IMR-90 (cell line): ENCODE measurements at regions not wholly inside any gene's neighbourhood (a gene's known extent, or its start where the extent isn't known, plus 50 kb on each side); places are given as distances from the start of the nearest gene placed in this dataset.

Experiments
- ATAC-seq: fragments of 200-7000 bp; cut with Tn5 transposase; 2 replicates; pipeline ENCODE4 v1.9.1; 2020; ENCODE audit warnings: low read depth, mild to moderate bottlenecking, moderate library complexity
- BruUV-seq: library from RNA; stranded (reverse); fragments of 400-500 nt; replicated peaks from 2 replicates; lab custom pipeline; 2021; lab: Mats Ljungman, UMichigan
- CTCF ChIA-PET: fragments of 300-600 bp; formaldehyde crosslinking; extraction: SDS; loops from one replicate; lab custom pipeline; 2021; ENCODE audit warnings: antibody characterized with exemption; lab: Yijun Ruan, JAX
- POLR2A ChIA-PET: fragments of 300-600 bp; sonication (Branson Sonifier 250); formaldehyde crosslinking; loops from one replicate; lab custom pipeline; 2022; ENCODE audit warnings: antibody characterized with exemption; ENCODE audit not compliant: unreplicated experiment; lab: Charles Lee
- DNase-seq: peaks from one replicate; pipeline ENCODE4 v3.0.0; 2013
- H2AFZ ChIP-seq: replicated peaks from 2 replicates; pipeline ENCODE3; 2013; ENCODE audit warnings: low read length, mild to moderate bottlenecking; ENCODE audit not compliant: poor library complexity
- H2AK5ac ChIP-seq: 2 replicates; pipeline ENCODE4 v1.6.1; 2013; ENCODE audit warnings: low read depth, low read length, inconsistent platforms
- H2AK9ac ChIP-seq: replicated peaks from 2 replicates; pipeline ENCODE3; 2013; ENCODE audit warnings: mild to moderate bottlenecking, low read depth, low read length, moderate library complexity; ENCODE audit not compliant: poor library complexity
- H2BK120ac ChIP-seq: 2 replicates; pipeline ENCODE4 v1.6.1; 2013; ENCODE audit warnings: low read depth, low read length, inconsistent platforms
- H2BK15ac ChIP-seq: 3 replicates; pipeline ENCODE4 v1.6.1; 2013; ENCODE audit warnings: low read depth, low read length, inconsistent platforms
- H2BK20ac ChIP-seq: 2 replicates; pipeline ENCODE4 v1.6.1; 2013; ENCODE audit warnings: low read depth, mild to moderate bottlenecking, inconsistent platforms, low read length, moderate library complexity
- H2BK5ac ChIP-seq: 2 replicates; pipeline ENCODE4 v1.6.1; 2013; ENCODE audit warnings: mild to moderate bottlenecking, low read depth, low read length, inconsistent platforms; ENCODE audit not compliant: poor library complexity, severe bottlenecking
- H3K14ac ChIP-seq: replicated peaks from 2 replicates; pipeline ENCODE4 v1.6.1; 2013; ENCODE audit warnings: low read depth, low read length, inconsistent platforms
- H3K18ac ChIP-seq: 2 replicates; pipeline ENCODE4 v1.6.1; 2013; ENCODE audit warnings: low read depth, low read length, control low read depth
- H3K23ac ChIP-seq: 2 replicates; pipeline ENCODE4 v1.6.1; 2013; ENCODE audit warnings: low read depth, low read length, inconsistent platforms
- H3K27ac ChIP-seq: 2 replicates; pipeline ENCODE4 v1.5.1; 2013; ENCODE audit warnings: mild to moderate bottlenecking, control low read depth, low read length; ENCODE audit not compliant: insufficient read depth
- H3K27me3 ChIP-seq: 2 replicates; pipeline ENCODE4 v1.6.1; 2013; ENCODE audit warnings: low read length; ENCODE audit not compliant: control insufficient read depth, insufficient read depth
- H3K36me3 ChIP-seq: 2 replicates; pipeline ENCODE4 v1.6.1; 2013; ENCODE audit warnings: low read length, mixed read lengths; ENCODE audit not compliant: control insufficient read depth, insufficient read depth
- H3K4ac ChIP-seq: 2 replicates; pipeline ENCODE4 v1.6.1; 2013; ENCODE audit warnings: low read depth, low read length, inconsistent platforms
- H3K4me1 ChIP-seq: 2 replicates; pipeline ENCODE4 v1.6.1; 2013; ENCODE audit warnings: low read length, mixed read lengths; ENCODE audit not compliant: control insufficient read depth, insufficient read depth
- H3K4me2 ChIP-seq: 2 replicates; pipeline ENCODE4 v1.6.1; 2013; ENCODE audit warnings: low read depth, mild to moderate bottlenecking, control low read depth, low read length, moderate library complexity
- H3K4me3 ChIP-seq: 2 replicates; pipeline ENCODE4 v1.5.1; 2013; ENCODE audit warnings: low read depth, mild to moderate bottlenecking, control low read depth, low read length, moderate library complexity; ENCODE audit not compliant: insufficient read depth
- H3K56ac ChIP-seq: 2 replicates; pipeline ENCODE4 v1.6.1; 2013; ENCODE audit warnings: low read length, inconsistent platforms; ENCODE audit not compliant: insufficient read depth; ENCODE audit errors: extremely low read depth
- H3K79me1 ChIP-seq, 2 experiments: 2 replicates each; pipeline ENCODE4 v1.6.1; 2013; ENCODE audit warnings: low read length in 2 of 2, inconsistent platforms in 1 of 2, low read depth in 1 of 2
- H3K9ac ChIP-seq: 2 replicates; pipeline ENCODE4 v1.6.1; 2013; ENCODE audit warnings: low read depth, low read length, control low read depth
- H3K9me1 ChIP-seq: 2 replicates; pipeline ENCODE4 v1.6.1; 2013; ENCODE audit warnings: low read length, inconsistent platforms; ENCODE audit not compliant: insufficient read depth
- H3K9me3 ChIP-seq: 2 replicates; pipeline ENCODE4 v1.6.1; 2013; ENCODE audit warnings: low read length; ENCODE audit not compliant: control insufficient read depth, insufficient read depth
- H4K20me1 ChIP-seq: 2 replicates; pipeline ENCODE4 v1.6.1; 2013; ENCODE audit warnings: low read length, inconsistent platforms; ENCODE audit not compliant: insufficient read depth
- H4K5ac ChIP-seq: 2 replicates; pipeline ENCODE4 v1.6.1; 2013; ENCODE audit warnings: mild to moderate bottlenecking, low read depth, low read length, control low read depth
- H4K8ac ChIP-seq, 2 experiments: 2 replicates each; pipeline ENCODE4 v1.6.1; 2013; ENCODE audit warnings: low read depth in 2 of 2, low read length in 2 of 2, control low read depth in 1 of 2, inconsistent platforms in 1 of 2
- H4K91ac ChIP-seq: 2 replicates; pipeline ENCODE4 v1.6.1; 2013; ENCODE audit warnings: low read depth, low read length, inconsistent platforms; ENCODE audit not compliant: insufficient read depth
- BHLHE40 ChIP-seq: fragments of 150-350 bp; IDR thresholded peaks from 2 replicates; pipeline ENCODE4 v1.6.1; 2016; ENCODE audit warnings: mild to moderate bottlenecking, low read depth, low read length
- CEBPB ChIP-seq: IDR thresholded peaks from 2 replicates; pipeline ENCODE4 v1.6.1; 2012; ENCODE audit warnings: low read depth, low read length, improper control_type of control experiment
- CHD1 ChIP-seq: IDR thresholded peaks from 2 replicates; pipeline ENCODE4 v1.6.1; 2012; ENCODE audit warnings: low read depth, low read length, improper control_type of control experiment
- CTCF ChIP-seq: conservative IDR thresholded peaks from 2 replicates; pipeline ENCODE4 v1.5.1; 2012; ENCODE audit warnings: mild to moderate bottlenecking, low read depth, low read length, improper control_type of control experiment
- FOS ChIP-seq: fragments of 150-350 bp; IDR thresholded peaks from 2 replicates; pipeline ENCODE4 v1.6.1; 2016; ENCODE audit warnings: low read depth, low read length
- MAFK ChIP-seq: IDR thresholded peaks from 2 replicates; pipeline ENCODE4 v1.6.1; 2012; ENCODE audit warnings: low read depth, low read length, improper control_type of control experiment
- MAZ ChIP-seq: IDR thresholded peaks from 2 replicates; pipeline ENCODE4 v1.6.1; 2012; ENCODE audit warnings: low read depth, mild to moderate bottlenecking, low read length, improper control_type of control experiment, moderate library complexity, borderline replicate concordance
- MXI1 ChIP-seq: IDR thresholded peaks from 2 replicates; pipeline ENCODE4 v1.6.1; 2012; ENCODE audit warnings: low read depth, mild to moderate bottlenecking, low read length, moderate library complexity, borderline replicate concordance
- NFE2L2 ChIP-seq: fragments of 150-350 bp; IDR thresholded peaks from 2 replicates; pipeline ENCODE4 v1.6.1; 2016; ENCODE audit warnings: low read depth, mild to moderate bottlenecking, low read length
- POLR2A ChIP-seq: IDR thresholded peaks from 2 replicates; pipeline ENCODE4 v1.6.1; 2012; ENCODE audit warnings: mild to moderate bottlenecking, low read depth, low read length
- RAD21 ChIP-seq: IDR thresholded peaks from 2 replicates; pipeline ENCODE4 v1.6.1; 2012; ENCODE audit warnings: low read length, improper control_type of control experiment
- RCOR1 ChIP-seq: IDR thresholded peaks from 2 replicates; pipeline ENCODE4 v1.6.1; 2012; ENCODE audit warnings: mild to moderate bottlenecking, low read length, improper control_type of control experiment; ENCODE audit not compliant: insufficient replicate concordance
- RFX5 ChIP-seq: IDR thresholded peaks from 2 replicates; pipeline ENCODE4 v1.8.0; 2012; ENCODE audit warnings: low read depth, mild to moderate bottlenecking, low read length, moderate library complexity
- SMC3 ChIP-seq: fragments of 150-350 bp; IDR thresholded peaks from 2 replicates; pipeline ENCODE4 v1.6.1; 2016; ENCODE audit warnings: low read depth, mild to moderate bottlenecking, antibody characterized with exemption, low read length, moderate library complexity
- dilution Hi-C: fragments of 300-500 bp; cut with HindIII; formaldehyde crosslinking; loops from one replicate; pipeline ENCODE4 v1.14.3; 2018; ENCODE audit warnings: low sequenced_read_pairs; ENCODE audit not compliant: unreplicated experiment
- in situ Hi-C: fragments of 300-500 bp; cut with MboI; formaldehyde crosslinking; loops from 3 replicates; pipeline ENCODE4 v1.14.3; 2019; ENCODE audit warnings: low sequenced_read_pairs, inconsistent platforms, mixed read lengths
- intact Hi-C: fragments of 100-400 bp; cut with micrococcal nuclease; formaldehyde crosslinking; loops from 2 replicates; pipeline ENCODE4 v1.10.0; 2022
- TF ChIP-seq, protein P1 (sequence below): fragments of 150-350 bp; IDR thresholded peaks from 2 replicates; pipeline ENCODE4 v1.6.1; 2016; ENCODE audit warnings: low read depth, mild to moderate bottlenecking, low read length, moderate library complexity, borderline replicate concordance
- TF ChIP-seq, protein P2 (sequence below): fragments of 150-350 bp; IDR thresholded peaks from 2 replicates; pipeline ENCODE4 v1.6.1; 2017; ENCODE audit warnings: mild to moderate bottlenecking, antibody characterized with exemption, low read length, low read depth

GRCh38 chr21:28496517-28496916, 496.2 kb downstream of the LTN1 start:
- no peak overlapping the region for H4K5ac ChIP-seq
- DNase-seq (no peak), ATAC-seq (no peak)
- no peak overlapping the region for H3K56ac ChIP-seq
- H2BK5ac ChIP-seq: no peak overlapping the region
- H3K27me3 ChIP-seq: no peaks in the 10 kb centered on the region
- in situ Hi-C loops: no loop called here
- H3K79me1 ChIP-seq: no peaks in the 10 kb centered on the region
- dilution Hi-C loops: no loop called here
- H3K27ac ChIP-seq: no peak overlapping the region
- H2BK120ac ChIP-seq: no peak overlapping the region
- BruUV-seq: no TSS peak
- no peak overlapping the region; a peak in 1 of 4 replicates for H4K8ac ChIP-seq
- no peak overlapping the region for H3K9ac ChIP-seq
- H3K9me1 ChIP-seq: no peaks in the 10 kb centered on the region
- intact Hi-C loops: no loop called here
- H3K4ac ChIP-seq: no peak overlapping the region
- no peak overlapping the region for H2BK20ac ChIP-seq
- ChIA-PET POLR2A (no interaction called here), CTCF (interaction anchor here (0.6 to 0.7 kb wide), 2 partner anchors 24 to 379 kb away, joined by 3 read pairs; no protein-coding TSS in a partner anchor)
- TF ChIP-seq NFE2L2 (no peak), BHLHE40 (no peak), CHD1 (no peak), RAD21 (no peak), RCOR1 (no peak), POLR2A (no peak), RFX5 (no peak), MAFK (no peak), SMC3 (no peak), MXI1 (no peak), MAZ (no peak), CEBPB (no peak), CTCF (no peak), FOS (no peak)
- TF ChIP-seq, protein P1, sequence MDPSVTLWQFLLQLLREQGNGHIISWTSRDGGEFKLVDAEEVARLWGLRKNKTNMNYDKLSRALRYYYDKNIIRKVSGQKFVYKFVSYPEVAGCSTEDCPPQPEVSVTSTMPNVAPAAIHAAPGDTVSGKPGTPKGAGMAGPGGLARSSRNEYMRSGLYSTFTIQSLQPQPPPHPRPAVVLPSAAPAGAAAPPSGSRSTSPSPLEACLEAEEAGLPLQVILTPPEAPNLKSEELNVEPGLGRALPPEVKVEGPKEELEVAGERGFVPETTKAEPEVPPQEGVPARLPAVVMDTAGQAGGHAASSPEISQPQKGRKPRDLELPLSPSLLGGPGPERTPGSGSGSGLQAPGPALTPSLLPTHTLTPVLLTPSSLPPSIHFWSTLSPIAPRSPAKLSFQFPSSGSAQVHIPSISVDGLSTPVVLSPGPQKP: no peak
- TF ChIP-seq, protein P2, sequence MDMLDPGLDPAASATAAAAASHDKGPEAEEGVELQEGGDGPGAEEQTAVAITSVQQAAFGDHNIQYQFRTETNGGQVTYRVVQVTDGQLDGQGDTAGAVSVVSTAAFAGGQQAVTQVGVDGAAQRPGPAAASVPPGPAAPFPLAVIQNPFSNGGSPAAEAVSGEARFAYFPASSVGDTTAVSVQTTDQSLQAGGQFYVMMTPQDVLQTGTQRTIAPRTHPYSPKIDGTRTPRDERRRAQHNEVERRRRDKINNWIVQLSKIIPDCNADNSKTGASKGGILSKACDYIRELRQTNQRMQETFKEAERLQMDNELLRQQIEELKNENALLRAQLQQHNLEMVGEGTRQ: no peak
- no peak overlapping the region for H3K4me3 ChIP-seq
- H4K91ac ChIP-seq: no peak overlapping the region
- H3K23ac ChIP-seq: no peak overlapping the region
- H2AK5ac ChIP-seq: no peak overlapping the region
- H4K20me1 ChIP-seq: no peaks in the 10 kb centered on the region
- H3K4me2 ChIP-seq: no peak overlapping the region
- no peak overlapping the region for H2BK15ac ChIP-seq
- peak overlapping the region; percentile 12; the same call in 1 of the 2 replicates for H3K18ac ChIP-seq
- H3K4me1 ChIP-seq: peaks cover 2% of the 10 kb centered on the region; the same call in 1 of the 2 replicates
- no peaks in the 10 kb centered on the region for H3K9me3 ChIP-seq
- no peak overlapping the region for H3K14ac ChIP-seq
- H2AFZ ChIP-seq: no peak overlapping the region
- H2AK9ac ChIP-seq: no peak overlapping the region
- H3K36me3 ChIP-seq: no peaks in the 10 kb centered on the region
